Endothelial cell of umbilical vein (primary cell): ENCODE measurements at regions not wholly inside any gene's neighbourhood (a gene's known extent, or its start where the extent isn't known, plus 50 kb on each side); places are given as distances from the start of the nearest gene placed in this dataset.

ENCODE experiments used
- EZH2 ChIP-seq: IDR thresholded peaks from 2 replicates; pipeline ENCODE4 v1.6.1; 2012; ENCODE audit warnings: borderline replicate concordance, low read depth, mild to moderate bottlenecking, moderate library complexity, low read length, inconsistent platforms; ENCODE audit not compliant: severe bottlenecking
- GATA2 ChIP-seq: IDR thresholded peaks from 2 replicates; pipeline ENCODE4 v1.7.0; 2011; ENCODE audit warnings: low read depth, mild to moderate bottlenecking, moderate library complexity, mixed read lengths, low read length; ENCODE audit not compliant: insufficient read length, insufficient read depth
- POLR2A ChIP-seq: IDR thresholded peaks from 2 replicates; pipeline ENCODE4 v1.6.1; 2012; ENCODE audit warnings: low read depth, mild to moderate bottlenecking, control low read depth, low read length
- TF ChIP-seq, protein P1 (sequence below), 2 donors: IDR thresholded peaks; 1 replicate in 1 of 2; 2 replicates in 1 of 2; pipeline ENCODE4 v1.5.1; 2011; ENCODE audit warnings: low read length in 2 of 2, mild to moderate bottlenecking in 2 of 2, moderate library complexity in 2 of 2, control low read depth in 1 of 2, inconsistent platforms in 1 of 2, low read depth in 1 of 2; ENCODE audit not compliant: insufficient read depth in 1 of 2; ENCODE audit errors: extremely low read depth in 1 of 2

DNA sequence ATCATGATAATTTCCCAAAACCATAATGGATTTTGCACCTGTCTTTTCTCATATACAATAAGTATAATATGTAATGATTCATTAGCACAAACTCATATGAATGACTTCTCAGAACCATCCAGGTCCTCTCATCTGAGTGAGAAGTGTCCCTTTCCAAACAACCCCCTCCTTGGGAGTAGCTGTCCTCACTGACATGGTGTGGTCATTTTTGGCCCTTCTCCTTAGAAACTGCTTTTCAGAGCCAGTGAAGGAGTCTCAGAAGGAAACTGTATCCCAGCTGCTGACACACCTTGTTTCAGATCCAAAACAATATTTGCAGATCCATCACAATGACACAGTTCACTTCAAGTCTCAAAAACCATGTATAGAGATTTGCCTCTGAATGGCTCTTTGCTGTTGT, 95.5 kb downstream of the MIS18A start:
- TF ChIP-seq, protein P1, sequence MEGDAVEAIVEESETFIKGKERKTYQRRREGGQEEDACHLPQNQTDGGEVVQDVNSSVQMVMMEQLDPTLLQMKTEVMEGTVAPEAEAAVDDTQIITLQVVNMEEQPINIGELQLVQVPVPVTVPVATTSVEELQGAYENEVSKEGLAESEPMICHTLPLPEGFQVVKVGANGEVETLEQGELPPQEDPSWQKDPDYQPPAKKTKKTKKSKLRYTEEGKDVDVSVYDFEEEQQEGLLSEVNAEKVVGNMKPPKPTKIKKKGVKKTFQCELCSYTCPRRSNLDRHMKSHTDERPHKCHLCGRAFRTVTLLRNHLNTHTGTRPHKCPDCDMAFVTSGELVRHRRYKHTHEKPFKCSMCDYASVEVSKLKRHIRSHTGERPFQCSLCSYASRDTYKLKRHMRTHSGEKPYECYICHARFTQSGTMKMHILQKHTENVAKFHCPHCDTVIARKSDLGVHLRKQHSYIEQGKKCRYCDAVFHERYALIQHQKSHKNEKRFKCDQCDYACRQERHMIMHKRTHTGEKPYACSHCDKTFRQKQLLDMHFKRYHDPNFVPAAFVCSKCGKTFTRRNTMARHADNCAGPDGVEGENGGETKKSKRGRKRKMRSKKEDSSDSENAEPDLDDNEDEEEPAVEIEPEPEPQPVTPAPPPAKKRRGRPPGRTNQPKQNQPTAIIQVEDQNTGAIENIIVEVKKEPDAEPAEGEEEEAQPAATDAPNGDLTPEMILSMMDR (IDR thresholded peaks at IDR 0.05; ENCODE audit: extremely low read depth in 1 of 2, insufficient read depth in 1 of 2, low read depth in 1 of 2, low read length in 2 of 2) = no peak
- TF ChIP-seq GATA2 (no peak), EZH2 (no peak), POLR2A (no peak)
